IMR-90 (cell line): ENCODE measurements at regions not wholly inside any gene's neighbourhood (a gene's known extent, or its start where the extent isn't known, plus 50 kb on each side); places are given as distances from the start of the nearest gene placed in this dataset.

Source experiments
- ATAC-seq: fragments of 200-7000 bp; cut with Tn5 transposase; 2 replicates; pipeline ENCODE4 v1.9.1; 2020; ENCODE audit warnings: low read depth, mild to moderate bottlenecking, moderate library complexity
- BruUV-seq: library from RNA; stranded (reverse); fragments of 400-500 nt; replicated peaks from 2 replicates; lab custom pipeline; 2021; lab: Mats Ljungman, UMichigan
- CTCF ChIA-PET: fragments of 300-600 bp; formaldehyde crosslinking; extraction: SDS; loops from one replicate; lab custom pipeline; 2021; ENCODE audit warnings: antibody characterized with exemption; lab: Yijun Ruan, JAX
- POLR2A ChIA-PET: fragments of 300-600 bp; sonication (Branson Sonifier 250); formaldehyde crosslinking; loops from one replicate; lab custom pipeline; 2022; ENCODE audit warnings: antibody characterized with exemption; ENCODE audit not compliant: unreplicated experiment; lab: Charles Lee
- DNase-seq: peaks from one replicate; pipeline ENCODE4 v3.0.0; 2013
- H2AFZ ChIP-seq: replicated peaks from 2 replicates; pipeline ENCODE3; 2013; ENCODE audit warnings: low read length, mild to moderate bottlenecking; ENCODE audit not compliant: poor library complexity
- H2AK5ac ChIP-seq: 2 replicates; pipeline ENCODE4 v1.6.1; 2013; ENCODE audit warnings: low read depth, low read length, inconsistent platforms
- H2AK9ac ChIP-seq: replicated peaks from 2 replicates; pipeline ENCODE3; 2013; ENCODE audit warnings: mild to moderate bottlenecking, low read depth, low read length, moderate library complexity; ENCODE audit not compliant: poor library complexity
- H2BK120ac ChIP-seq: 2 replicates; pipeline ENCODE4 v1.6.1; 2013; ENCODE audit warnings: low read depth, low read length, inconsistent platforms
- H2BK15ac ChIP-seq: 3 replicates; pipeline ENCODE4 v1.6.1; 2013; ENCODE audit warnings: low read depth, low read length, inconsistent platforms
- H2BK20ac ChIP-seq: 2 replicates; pipeline ENCODE4 v1.6.1; 2013; ENCODE audit warnings: low read depth, mild to moderate bottlenecking, inconsistent platforms, low read length, moderate library complexity
- H2BK5ac ChIP-seq: 2 replicates; pipeline ENCODE4 v1.6.1; 2013; ENCODE audit warnings: mild to moderate bottlenecking, low read depth, low read length, inconsistent platforms; ENCODE audit not compliant: poor library complexity, severe bottlenecking
- H3K14ac ChIP-seq: replicated peaks from 2 replicates; pipeline ENCODE4 v1.6.1; 2013; ENCODE audit warnings: low read depth, low read length, inconsistent platforms
- H3K18ac ChIP-seq: 2 replicates; pipeline ENCODE4 v1.6.1; 2013; ENCODE audit warnings: low read depth, low read length, control low read depth
- H3K23ac ChIP-seq: 2 replicates; pipeline ENCODE4 v1.6.1; 2013; ENCODE audit warnings: low read depth, low read length, inconsistent platforms
- H3K27ac ChIP-seq: 2 replicates; pipeline ENCODE4 v1.5.1; 2013; ENCODE audit warnings: mild to moderate bottlenecking, control low read depth, low read length; ENCODE audit not compliant: insufficient read depth
- H3K27me3 ChIP-seq: 2 replicates; pipeline ENCODE4 v1.6.1; 2013; ENCODE audit warnings: low read length; ENCODE audit not compliant: control insufficient read depth, insufficient read depth
- H3K36me3 ChIP-seq: 2 replicates; pipeline ENCODE4 v1.6.1; 2013; ENCODE audit warnings: low read length, mixed read lengths; ENCODE audit not compliant: control insufficient read depth, insufficient read depth
- H3K4ac ChIP-seq: 2 replicates; pipeline ENCODE4 v1.6.1; 2013; ENCODE audit warnings: low read depth, low read length, inconsistent platforms
- H3K4me1 ChIP-seq: 2 replicates; pipeline ENCODE4 v1.6.1; 2013; ENCODE audit warnings: low read length, mixed read lengths; ENCODE audit not compliant: control insufficient read depth, insufficient read depth
- H3K4me2 ChIP-seq: 2 replicates; pipeline ENCODE4 v1.6.1; 2013; ENCODE audit warnings: low read depth, mild to moderate bottlenecking, control low read depth, low read length, moderate library complexity
- H3K4me3 ChIP-seq: 2 replicates; pipeline ENCODE4 v1.5.1; 2013; ENCODE audit warnings: low read depth, mild to moderate bottlenecking, control low read depth, low read length, moderate library complexity; ENCODE audit not compliant: insufficient read depth
- H3K56ac ChIP-seq: 2 replicates; pipeline ENCODE4 v1.6.1; 2013; ENCODE audit warnings: low read length, inconsistent platforms; ENCODE audit not compliant: insufficient read depth; ENCODE audit errors: extremely low read depth
- H3K79me1 ChIP-seq, 2 experiments: 2 replicates each; pipeline ENCODE4 v1.6.1; 2013; ENCODE audit warnings: low read length in 2 of 2, inconsistent platforms in 1 of 2, low read depth in 1 of 2
- H3K9ac ChIP-seq: 2 replicates; pipeline ENCODE4 v1.6.1; 2013; ENCODE audit warnings: low read depth, low read length, control low read depth
- H3K9me1 ChIP-seq: 2 replicates; pipeline ENCODE4 v1.6.1; 2013; ENCODE audit warnings: low read length, inconsistent platforms; ENCODE audit not compliant: insufficient read depth
- H3K9me3 ChIP-seq: 2 replicates; pipeline ENCODE4 v1.6.1; 2013; ENCODE audit warnings: low read length; ENCODE audit not compliant: control insufficient read depth, insufficient read depth
- H4K20me1 ChIP-seq: 2 replicates; pipeline ENCODE4 v1.6.1; 2013; ENCODE audit warnings: low read length, inconsistent platforms; ENCODE audit not compliant: insufficient read depth
- H4K5ac ChIP-seq: 2 replicates; pipeline ENCODE4 v1.6.1; 2013; ENCODE audit warnings: mild to moderate bottlenecking, low read depth, low read length, control low read depth
- H4K8ac ChIP-seq, 2 experiments: 2 replicates each; pipeline ENCODE4 v1.6.1; 2013; ENCODE audit warnings: low read depth in 2 of 2, low read length in 2 of 2, control low read depth in 1 of 2, inconsistent platforms in 1 of 2
- H4K91ac ChIP-seq: 2 replicates; pipeline ENCODE4 v1.6.1; 2013; ENCODE audit warnings: low read depth, low read length, inconsistent platforms; ENCODE audit not compliant: insufficient read depth
- BHLHE40 ChIP-seq: fragments of 150-350 bp; IDR thresholded peaks from 2 replicates; pipeline ENCODE4 v1.6.1; 2016; ENCODE audit warnings: mild to moderate bottlenecking, low read depth, low read length
- CEBPB ChIP-seq: IDR thresholded peaks from 2 replicates; pipeline ENCODE4 v1.6.1; 2012; ENCODE audit warnings: low read depth, low read length, improper control_type of control experiment
- CHD1 ChIP-seq: IDR thresholded peaks from 2 replicates; pipeline ENCODE4 v1.6.1; 2012; ENCODE audit warnings: low read depth, low read length, improper control_type of control experiment
- FOS ChIP-seq: fragments of 150-350 bp; IDR thresholded peaks from 2 replicates; pipeline ENCODE4 v1.6.1; 2016; ENCODE audit warnings: low read depth, low read length
- MXI1 ChIP-seq: IDR thresholded peaks from 2 replicates; pipeline ENCODE4 v1.6.1; 2012; ENCODE audit warnings: low read depth, mild to moderate bottlenecking, low read length, moderate library complexity, borderline replicate concordance
- RAD21 ChIP-seq: IDR thresholded peaks from 2 replicates; pipeline ENCODE4 v1.6.1; 2012; ENCODE audit warnings: low read length, improper control_type of control experiment
- RCOR1 ChIP-seq: IDR thresholded peaks from 2 replicates; pipeline ENCODE4 v1.6.1; 2012; ENCODE audit warnings: mild to moderate bottlenecking, low read length, improper control_type of control experiment; ENCODE audit not compliant: insufficient replicate concordance
- SMC3 ChIP-seq: fragments of 150-350 bp; IDR thresholded peaks from 2 replicates; pipeline ENCODE4 v1.6.1; 2016; ENCODE audit warnings: low read depth, mild to moderate bottlenecking, antibody characterized with exemption, low read length, moderate library complexity
- WGBS, 2 experiments: methylation state at CpG; one replicate each; pipeline versions ENCODE4 v1.1.5 to v1.1.7; 2013; ENCODE audit warnings: missing lambda C conversion rate in 2 of 2; ENCODE audit not compliant: insufficient read length in 1 of 2; ENCODE audit errors: extremely low coverage in 2 of 2; 5-methylcytosine and 5-hydroxymethylcytosine counted together
- dilution Hi-C: fragments of 300-500 bp; cut with HindIII; formaldehyde crosslinking; loops from one replicate; pipeline ENCODE4 v1.14.3; 2018; ENCODE audit warnings: low sequenced_read_pairs; ENCODE audit not compliant: unreplicated experiment
- in situ Hi-C: fragments of 300-500 bp; cut with MboI; formaldehyde crosslinking; loops from 3 replicates; pipeline ENCODE4 v1.14.3; 2019; ENCODE audit warnings: low sequenced_read_pairs, inconsistent platforms, mixed read lengths
- intact Hi-C: fragments of 100-400 bp; cut with micrococcal nuclease; formaldehyde crosslinking; loops from 2 replicates; pipeline ENCODE4 v1.10.0; 2022
- TF ChIP-seq, protein P1 (sequence below): fragments of 150-350 bp; IDR thresholded peaks from 2 replicates; pipeline ENCODE4 v1.6.1; 2016; ENCODE audit warnings: low read depth, mild to moderate bottlenecking, low read length, moderate library complexity, borderline replicate concordance
- TF ChIP-seq, protein P2 (sequence below): fragments of 150-350 bp; IDR thresholded peaks from 2 replicates; pipeline ENCODE4 v1.6.1; 2017; ENCODE audit warnings: mild to moderate bottlenecking, antibody characterized with exemption, low read length, low read depth

DNA sequence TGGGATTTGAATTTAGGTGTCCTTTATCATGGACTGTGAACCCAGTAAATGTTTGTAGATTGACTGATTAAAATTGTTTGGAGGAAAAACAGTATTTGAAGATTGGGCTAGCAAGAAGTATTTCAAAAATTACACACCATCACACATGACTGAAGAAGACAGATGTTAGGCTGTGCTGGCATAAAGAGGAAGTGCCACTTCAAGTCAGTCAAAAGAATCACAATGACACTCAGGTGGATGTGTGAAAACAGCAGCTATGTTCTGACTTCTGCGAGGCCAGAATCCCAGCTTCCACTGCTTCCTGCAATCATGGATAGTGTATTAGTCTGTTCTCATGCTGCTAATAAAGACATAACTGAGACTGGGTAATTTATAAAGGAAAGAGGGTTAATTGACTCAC, 393.3 kb downstream of the DMRT2 start:
- Histone ChIP-seq H2AFZ (no peak overlapping the region), H4K8ac (no peak overlapping the region), H3K23ac (no peak overlapping the region), H3K4me2 (no peak overlapping the region), H3K27me3 (no peaks in the 10 kb centered on the region), H3K56ac (no peak overlapping the region), H3K9me1 (no peaks in the 10 kb centered on the region), H4K91ac (no peak overlapping the region), H3K9me3 (peaks cover 13% of the 10 kb centered on the region; the same call in 1 of the 2 replicates), H3K4ac (no peak overlapping the region), H2BK15ac (no peak overlapping the region), H4K5ac (no peak overlapping the region), H3K14ac (no peak overlapping the region), H4K20me1 (no peaks in the 10 kb centered on the region), H3K9ac (no peak overlapping the region), H2AK5ac (no peak overlapping the region), H3K27ac (no peak overlapping the region), H3K18ac (no peak overlapping the region), H2BK120ac (no peak overlapping the region), H2BK5ac (no peak overlapping the region), H2BK20ac (no peak overlapping the region), H2AK9ac (no peak overlapping the region), H3K79me1 (no peaks in the 10 kb centered on the region), H3K36me3 (no peaks in the 10 kb centered on the region), H3K4me1 (no peaks in the 10 kb centered on the region), H3K4me3 (no peak overlapping the region)
- no peak for TF ChIP-seq SMC3
- no peak for TF ChIP-seq CHD1
- TF ChIP-seq MXI1: no peak
- TF ChIP-seq CEBPB: no peak
- no peak for TF ChIP-seq BHLHE40
- no peak for TF ChIP-seq FOS
- TF ChIP-seq, protein P1, sequence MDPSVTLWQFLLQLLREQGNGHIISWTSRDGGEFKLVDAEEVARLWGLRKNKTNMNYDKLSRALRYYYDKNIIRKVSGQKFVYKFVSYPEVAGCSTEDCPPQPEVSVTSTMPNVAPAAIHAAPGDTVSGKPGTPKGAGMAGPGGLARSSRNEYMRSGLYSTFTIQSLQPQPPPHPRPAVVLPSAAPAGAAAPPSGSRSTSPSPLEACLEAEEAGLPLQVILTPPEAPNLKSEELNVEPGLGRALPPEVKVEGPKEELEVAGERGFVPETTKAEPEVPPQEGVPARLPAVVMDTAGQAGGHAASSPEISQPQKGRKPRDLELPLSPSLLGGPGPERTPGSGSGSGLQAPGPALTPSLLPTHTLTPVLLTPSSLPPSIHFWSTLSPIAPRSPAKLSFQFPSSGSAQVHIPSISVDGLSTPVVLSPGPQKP: no peak
- TF ChIP-seq RCOR1: no peak
- TF ChIP-seq RAD21: no peak
- TF ChIP-seq, protein P2, sequence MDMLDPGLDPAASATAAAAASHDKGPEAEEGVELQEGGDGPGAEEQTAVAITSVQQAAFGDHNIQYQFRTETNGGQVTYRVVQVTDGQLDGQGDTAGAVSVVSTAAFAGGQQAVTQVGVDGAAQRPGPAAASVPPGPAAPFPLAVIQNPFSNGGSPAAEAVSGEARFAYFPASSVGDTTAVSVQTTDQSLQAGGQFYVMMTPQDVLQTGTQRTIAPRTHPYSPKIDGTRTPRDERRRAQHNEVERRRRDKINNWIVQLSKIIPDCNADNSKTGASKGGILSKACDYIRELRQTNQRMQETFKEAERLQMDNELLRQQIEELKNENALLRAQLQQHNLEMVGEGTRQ: no peak
- dilution Hi-C loops (no loop called here), intact Hi-C loops (no loop called here), in situ Hi-C loops (no loop called here)
- ATAC-seq (no peak), DNase-seq (no peak)
- ChIA-PET POLR2A (no interaction called here), CTCF (no interaction called here)
- BruUV-seq: no TSS peak
- no CpG with 5 or more reads among the region's 1 CpG for WGBS, 2 experiments
